GM18507 (cell line): ENCODE measurements at regions not wholly inside any gene's neighbourhood (a gene's known extent, or its start where the extent isn't known, plus 50 kb on each side); places are given as distances from the start of the nearest gene placed in this dataset.
"Not testable (repeated sequence)": the region's sequence is repeated elsewhere in the genome, so short reads cannot be mapped to it uniquely, and the experiment has no call there.

Experiments
- DNase-seq: peaks from one replicate; pipeline ENCODE4 v3.0.0; 2011; ENCODE audit warnings: low read depth; ENCODE audit not compliant: insufficient read length; ENCODE audit errors: extremely low spot score
- FAIRE-seq: peaks from 2 replicates; lab custom pipeline; 2011; peaks lifted over from hg19 to GRCh38; lab: Jason Lieb, UNC

DNA sequence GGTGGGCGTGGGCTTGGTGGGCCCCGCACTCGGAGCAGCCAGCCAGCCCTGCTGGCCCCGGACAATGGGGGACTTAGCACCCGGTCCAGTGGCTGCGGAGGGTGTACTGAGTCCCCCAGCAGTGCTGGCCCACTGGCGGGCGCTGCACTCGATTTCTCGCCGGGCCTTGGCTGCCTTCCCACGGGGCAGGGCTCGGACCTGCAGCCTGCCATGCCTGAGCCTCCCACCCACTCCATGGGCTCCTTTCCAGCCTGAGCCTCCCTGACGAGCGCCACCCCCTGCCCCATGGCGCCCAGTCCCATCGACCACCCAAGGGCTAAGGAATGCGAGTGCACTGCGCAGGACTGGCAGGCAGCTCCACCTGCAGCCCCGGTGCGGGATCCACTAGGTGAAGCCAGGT lies 2147.6 kb downstream of the LRRC4C start:
- not testable (repeated sequence) for FAIRE-seq, DNase-seq

- FAIRE-seq, result no peak
- no peak for DNase-seq
Observed at GRCh38 chr11:39304586-39304985, 2154.9 kb downstream of the LRRC4C start.

DNA sequence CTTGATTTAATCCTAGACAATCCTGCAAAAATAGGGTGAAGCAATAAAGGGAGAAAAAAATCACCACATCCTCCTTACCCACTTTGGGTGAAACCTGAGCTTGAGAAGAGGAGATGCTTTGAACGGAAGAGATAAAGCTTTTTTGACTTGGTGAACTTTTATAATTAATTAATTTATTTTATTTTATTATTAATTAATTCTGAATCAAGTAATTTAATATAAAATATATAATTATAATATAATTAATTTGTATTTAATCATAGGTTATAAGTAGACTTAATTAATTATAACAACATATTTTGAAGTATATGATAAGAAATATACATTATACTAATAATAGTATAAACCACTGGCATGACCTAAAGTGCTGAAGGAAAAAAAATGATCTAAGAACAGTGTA lies 2164.8 kb downstream of the LRRC4C start:
- DNase-seq (no peak), FAIRE-seq (no peak)

GRCh38 chr11:39288011-39288410 lies 2171.4 kb downstream of the LRRC4C start:
- DNase-seq (no peak), FAIRE-seq (no peak)

GRCh38 chr11:39268176-39268690 lies 2191.2 kb downstream of the LRRC4C start:
- FAIRE-seq, result no peak
- no peak for DNase-seq

GRCh38 chr11:39255648-39256047 lies 2203.8 kb downstream of the LRRC4C start:
- FAIRE-seq, result no peak
- no peak for DNase-seq

DNA sequence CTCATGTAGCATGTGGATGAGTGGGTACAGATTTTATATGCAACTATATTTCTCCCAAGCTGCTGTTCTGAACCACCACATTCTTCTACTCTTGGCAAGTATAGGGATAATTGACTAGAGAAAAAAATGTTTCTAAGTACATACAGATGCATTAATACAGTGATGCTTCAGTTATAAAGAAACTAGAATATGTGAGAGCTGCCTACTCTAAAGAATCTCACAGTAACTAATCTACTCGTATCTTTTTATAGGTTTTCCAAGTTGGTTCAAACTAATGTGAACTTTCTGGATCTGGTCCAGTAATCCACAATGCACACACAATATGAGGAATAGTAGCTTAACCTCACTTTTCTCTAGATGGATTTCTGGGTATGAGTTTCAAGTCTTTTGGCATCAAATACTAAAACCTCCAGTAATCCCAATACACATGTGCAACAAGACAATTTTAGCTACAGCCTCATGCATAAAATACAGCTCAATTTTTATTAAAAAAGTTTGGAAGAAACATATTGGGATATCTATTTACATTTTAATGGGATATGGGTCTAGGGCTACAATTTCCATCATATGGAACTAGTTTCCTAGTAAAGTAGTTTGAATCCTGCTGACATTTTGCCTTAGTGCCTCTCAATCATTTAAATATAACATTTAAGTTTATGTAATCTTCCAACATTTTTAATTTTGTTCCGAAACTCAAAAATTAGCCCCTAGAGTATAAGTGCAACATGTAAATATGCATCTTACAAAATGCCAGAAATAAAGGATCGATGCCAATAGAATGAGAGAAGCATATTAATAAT lies 2209.7 kb downstream of the LRRC4C start:
- no peak for FAIRE-seq
- DNase-seq, result no peak

DNA sequence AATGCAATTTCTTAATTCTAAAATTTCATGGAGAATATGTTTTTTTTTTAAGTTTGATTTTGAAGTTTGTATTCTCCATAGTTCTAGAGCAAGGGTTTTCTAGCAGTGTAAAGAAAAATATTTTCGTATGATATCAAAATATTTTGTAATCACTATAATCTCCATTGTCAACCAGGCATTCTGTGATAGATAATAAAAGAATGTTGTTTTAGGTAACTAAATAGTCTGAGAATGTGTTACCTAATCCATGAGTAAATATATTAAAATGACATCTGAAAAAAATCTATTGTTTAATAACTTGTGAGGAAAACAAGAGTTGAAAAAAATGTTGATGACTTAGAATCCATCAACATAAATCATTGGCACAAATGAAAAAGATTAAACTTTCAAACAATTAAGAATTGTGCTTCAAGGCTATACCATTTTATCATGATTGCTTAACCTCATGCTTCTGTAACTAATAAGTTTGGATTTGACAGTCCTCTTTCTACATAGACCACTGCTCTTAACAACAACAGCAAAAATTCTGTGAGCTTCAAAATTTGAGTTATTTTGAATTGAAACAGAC lies 2211.8 kb downstream of the LRRC4C start:
- FAIRE-seq (no peak), DNase-seq (no peak)

DNA sequence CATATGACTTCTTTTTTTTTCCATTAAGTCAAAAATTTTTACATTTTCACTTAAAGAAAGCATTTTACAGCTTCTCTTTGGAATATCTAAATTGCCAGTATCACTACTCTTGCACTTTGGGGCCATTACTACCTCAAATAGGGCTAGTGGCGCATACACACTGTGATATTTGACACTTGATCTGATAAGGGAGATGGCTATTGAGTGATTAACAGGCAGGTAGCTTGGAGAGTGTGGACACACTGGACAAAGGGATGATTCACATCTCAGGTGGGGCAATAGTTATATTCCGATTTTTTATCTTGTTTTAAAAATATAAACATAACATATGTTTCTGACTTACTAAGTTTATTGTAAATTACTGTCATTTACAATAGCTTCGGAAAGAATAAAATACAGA lies 2219.9 kb downstream of the LRRC4C start:
- FAIRE-seq, result no peak
- no peak for DNase-seq

DNA sequence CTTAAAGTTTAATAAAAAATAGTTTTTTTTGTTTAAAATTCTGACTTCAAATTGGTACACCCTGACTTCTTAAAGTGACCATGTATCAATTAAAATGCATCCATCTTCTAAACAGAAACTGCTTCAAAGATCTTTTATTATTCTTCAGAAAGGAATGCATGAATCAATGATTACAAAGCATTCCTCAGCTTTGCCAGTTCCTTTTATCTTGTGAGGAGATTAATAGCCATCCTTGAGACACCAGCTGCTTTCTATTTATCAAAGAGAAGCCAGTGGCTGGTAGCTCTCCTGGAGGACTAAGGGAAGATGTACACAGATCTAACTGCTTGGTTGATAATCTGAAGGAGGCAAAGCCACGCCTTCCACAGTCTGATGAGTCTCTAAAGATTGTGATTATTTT lies 2222.5 kb downstream of the LRRC4C start:
- FAIRE-seq (no peak), DNase-seq (no peak)

DNA sequence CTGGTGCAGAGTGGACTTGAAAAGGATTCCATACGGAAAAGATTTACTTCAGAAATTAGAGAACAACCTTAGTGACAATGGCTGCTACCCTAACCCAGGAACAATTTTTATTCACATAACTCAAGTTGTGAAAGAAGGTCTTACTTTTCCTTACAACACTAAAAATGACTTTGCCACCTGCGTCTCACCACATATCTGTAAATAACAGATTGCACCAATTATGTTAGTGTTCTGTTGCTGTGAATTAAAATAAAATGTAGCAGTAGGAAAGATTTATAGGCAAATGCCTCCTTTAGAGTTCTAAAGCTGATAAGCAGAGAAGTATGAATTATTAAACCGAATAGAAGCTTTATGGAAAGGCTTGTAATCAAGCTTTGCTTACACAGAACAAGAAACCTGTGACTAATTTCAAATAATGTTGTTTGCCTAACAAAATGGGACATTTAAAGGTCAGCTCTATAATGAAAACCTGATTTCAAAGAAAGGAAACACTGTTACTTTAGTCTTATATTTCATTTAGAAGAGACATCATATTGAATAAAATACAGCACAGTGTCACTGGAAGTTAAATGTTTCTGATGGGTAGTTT lies 2237.8 kb downstream of the LRRC4C start:
- FAIRE-seq, result no peak
- DNase-seq, result no peak

- no peak for DNase-seq
- FAIRE-seq, result no peak
Observed at GRCh38 chr11:39220501-39221230, 2238.8 kb downstream of the LRRC4C start.

DNA sequence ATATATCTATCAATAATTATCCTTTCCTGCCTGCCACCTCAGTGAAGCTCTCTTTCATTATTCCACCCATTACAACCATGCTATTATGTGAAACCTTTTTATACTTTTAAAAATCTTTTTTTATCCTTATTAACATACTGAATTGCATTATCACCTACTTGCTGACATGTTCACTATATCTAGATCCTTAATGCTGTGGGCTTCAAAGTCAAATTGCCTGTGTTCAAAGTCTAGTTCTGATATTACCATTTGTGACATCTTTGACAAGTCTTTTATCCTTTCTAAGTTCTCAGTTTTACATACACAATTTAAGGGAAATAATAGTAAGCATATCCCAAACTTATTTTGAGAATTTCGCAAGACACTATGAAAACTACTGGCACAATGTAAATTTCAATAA lies 2239.4 kb downstream of the LRRC4C start:
- no peak for DNase-seq
- FAIRE-seq, result no peak

GRCh38 chr11:39209981-39210380 lies 2249.5 kb downstream of the LRRC4C start:
- DNase-seq (no peak), FAIRE-seq (no peak)

DNA sequence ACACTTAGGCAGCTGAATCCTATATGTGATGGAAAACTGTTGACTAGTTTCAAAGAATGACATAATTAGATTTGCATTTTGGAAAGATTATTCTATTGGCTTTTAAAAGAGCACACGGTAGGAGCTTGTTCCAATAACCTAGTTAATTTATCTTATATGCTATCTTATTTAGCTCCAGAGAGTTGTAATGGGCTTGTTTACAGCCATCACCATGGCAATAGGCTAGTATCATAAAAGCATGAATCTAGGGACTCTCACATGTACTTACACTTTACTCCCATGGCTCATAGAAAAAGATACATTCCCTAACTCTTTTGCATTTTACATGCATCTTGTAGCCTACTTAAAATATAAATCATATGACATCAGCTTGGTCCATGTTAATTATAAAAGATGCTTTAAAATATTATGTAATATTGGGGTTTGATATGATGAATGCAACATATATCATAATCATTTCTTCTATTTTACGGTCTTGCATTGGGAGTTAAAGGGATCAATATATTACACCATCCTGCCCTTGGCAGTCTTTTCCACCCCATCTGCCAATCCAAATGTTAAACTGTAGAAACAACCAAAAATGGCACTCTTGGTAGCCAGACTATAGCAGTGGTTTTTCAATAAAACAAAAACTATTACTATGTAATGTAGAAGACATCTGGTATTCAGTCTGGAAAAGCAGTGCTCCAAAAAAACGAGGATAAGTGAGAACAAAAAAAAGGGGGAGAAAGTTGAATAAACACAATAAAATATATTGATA lies 2254.0 kb downstream of the LRRC4C start:
- FAIRE-seq (no peak), DNase-seq (no peak)

GRCh38 chr11:39192671-39193070 lies 2266.8 kb downstream of the LRRC4C start:
- FAIRE-seq (no peak), DNase-seq (no peak)

- no peak for DNase-seq
- no peak for FAIRE-seq
Observed at GRCh38 chr11:39190751-39191150, 2268.7 kb downstream of the LRRC4C start.

DNA sequence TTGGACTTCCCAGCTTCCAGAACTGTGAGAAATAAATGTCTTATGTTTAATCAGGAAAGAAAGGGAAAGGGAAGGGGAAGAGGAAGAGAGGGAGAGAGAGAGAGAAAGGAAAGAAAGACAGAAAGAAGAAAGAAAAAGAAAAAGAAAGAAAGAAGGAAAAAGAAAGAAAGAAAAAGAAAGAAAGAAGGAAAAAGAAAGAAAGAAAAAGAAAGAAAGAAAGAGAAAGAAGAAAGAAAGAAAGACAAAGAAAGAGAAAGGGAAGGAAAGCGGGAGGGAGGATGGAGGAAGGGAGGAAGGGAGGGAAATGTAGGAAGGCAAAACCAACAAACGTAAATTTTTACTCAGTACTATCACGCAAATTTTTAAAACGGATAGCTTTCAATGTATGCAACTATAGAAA lies 2281.8 kb downstream of the LRRC4C start:
- FAIRE-seq, result no peak

GRCh38 chr11:39174965-39175364 lies 2284.5 kb downstream of the LRRC4C start:
- FAIRE-seq, result no peak
- no peak for DNase-seq

More for the DNA sequence above, 2281.8 kb downstream of the LRRC4C start:
- DNase-seq, result no peak
